ENCODE measurements at regions not wholly inside any gene's neighbourhood (a gene's known extent, or its start where the extent isn't known, plus 50 kb on each side); places are given as distances from the start of the nearest gene placed in this dataset.

GRCh38 chr15:47339800-47340570, 377.3 kb upstream of the SEMA6D start:
- no peak for TF ChIP-seq CTCF (IDR thresholded peaks at IDR 0.05; ENCODE audit: low read depth, low read length, poor library complexity, severe bottlenecking)
- no peak for TF ChIP-seq EZH2phosphoT487 (IDR thresholded peaks at IDR 0.05; ENCODE audit: borderline replicate concordance, low read length)
